HCT116 (cell line): ENCODE measurements at regions not wholly inside any gene's neighbourhood (a gene's known extent, or its start where the extent isn't known, plus 50 kb on each side); places are given as distances from the start of the nearest gene placed in this dataset.

Source experiments
- CTCF ChIP-seq, 3 experiments: fragments of 200-600 bp in 1 of 3; sonication (generic) in 1 of 3; IDR thresholded peaks in 2 of 3; conservative IDR thresholded peaks in 1 of 3; 2 replicates each; pipeline ENCODE4 v1.5.1; 2012 to 2017; ENCODE audit warnings: low read depth in 2 of 3, low read length in 2 of 3, antibody characterized with exemption in 1 of 3, borderline replicate concordance in 1 of 3, control low read depth in 1 of 3, mild to moderate bottlenecking in 1 of 3, mixed read lengths in 1 of 3, mixed run types in 1 of 3, moderate library complexity in 1 of 3; ENCODE audit not compliant: insufficient read depth in 1 of 3
- POLR2AphosphoS5 ChIP-seq: IDR thresholded peaks from 2 replicates; pipeline ENCODE4 v1.6.1; 2011; ENCODE audit warnings: mild to moderate bottlenecking, low read depth, low read length, moderate library complexity

GRCh38 chr17:63094631-63095030 lies 128.6 kb downstream of the TANC2 start:
- no peak for TF ChIP-seq CTCF (IDR thresholded peaks at IDR 0.05 in 2 of 3, conservative IDR thresholded peaks at IDR 0.05 in 1 of 3; ENCODE audit: borderline replicate concordance in 1 of 3, insufficient read depth in 1 of 3, low read depth in 2 of 3, low read length in 2 of 3)
- TF ChIP-seq POLR2AphosphoS5: no peak
